ENCODE measurements at regions not wholly inside any gene's neighbourhood (a gene's known extent, or its start where the extent isn't known, plus 50 kb on each side); places are given as distances from the start of the nearest gene placed in this dataset.

DNA sequence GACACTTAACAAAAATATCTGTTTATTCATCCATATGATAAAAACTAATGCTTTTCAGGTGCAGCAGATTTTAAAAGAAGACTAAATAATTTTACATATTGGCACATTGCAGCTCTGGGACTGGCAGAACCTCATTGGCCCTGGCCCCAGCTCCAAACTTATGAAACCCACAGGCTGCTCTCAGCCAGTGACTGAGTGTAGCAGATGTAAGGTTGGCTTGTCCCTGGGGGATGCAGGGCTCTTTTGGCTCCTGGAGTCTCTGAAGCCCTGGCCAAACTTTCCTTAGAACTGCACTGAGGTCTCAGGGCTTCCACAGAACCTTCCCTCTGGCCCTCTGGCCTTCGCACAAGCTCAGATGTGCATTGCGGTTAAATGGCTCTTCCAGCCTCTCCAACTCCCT is 725.0 kb upstream of the SOX11 start:
- Histone ChIP-seq H3K4me1 (ENCODE audit: control insufficient read depth, low read length) (no peaks in the 10 kb centered on the region), H3F3A (ENCODE audit: control insufficient read depth, insufficient read depth) (no peaks in the 10 kb centered on the region), H3K27me3 (ENCODE audit: control insufficient read depth, low read length) (no peaks in the 10 kb centered on the region), H3K9me3 (ENCODE audit: control insufficient read depth, insufficient read depth, low read length) (no peaks in the 10 kb centered on the region), H4K20me1 (ENCODE audit: control insufficient read depth, insufficient read depth, low read depth, low read length) (no peaks in the 10 kb centered on the region), H3K4me3 (ENCODE audit: low read length) (no peak overlapping the region), H3K79me2 (ENCODE audit: control insufficient read depth, low read length) (no peaks in the 10 kb centered on the region), H3K36me3 (ENCODE audit: control insufficient read depth, low read length) (no peaks in the 10 kb centered on the region), H3K4me2 (ENCODE audit: low read length) (no peak overlapping the region), H3K9me2 (replicated peaks; ENCODE audit: control insufficient read depth, low read length) (no peaks in the 10 kb centered on the region), H3K27ac (ENCODE audit: low read depth, low read length) (no peak overlapping the region)
- TF ChIP-seq CTCF (IDR thresholded peaks at IDR 0.05; ENCODE audit: low read depth, low read length, poor library complexity, severe bottlenecking): no peak
- no peak for TF ChIP-seq EZH2phosphoT487 (IDR thresholded peaks at IDR 0.05; ENCODE audit: borderline replicate concordance, low read length)

DNA sequence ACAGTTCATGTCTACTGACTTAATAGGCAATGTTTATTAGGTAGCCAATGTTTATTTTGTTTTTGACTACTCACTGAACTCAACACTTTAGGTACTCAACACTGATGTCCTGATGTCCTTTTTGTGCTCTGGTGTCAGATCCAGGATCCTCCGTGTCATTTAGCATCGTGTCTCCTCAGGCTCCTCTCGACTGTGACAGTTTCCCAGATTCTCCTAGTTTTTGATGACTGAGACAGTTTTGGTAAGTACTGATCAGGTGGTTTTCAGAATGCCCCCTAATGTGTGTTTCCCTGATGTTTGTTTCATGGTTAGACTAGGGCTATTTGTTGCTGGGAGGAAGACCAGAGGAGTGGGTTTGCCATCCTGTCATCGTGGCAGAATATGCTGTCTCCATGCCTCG is 719.7 kb upstream of the SOX11 start:
- no peak overlapping the region for H3K4me2 ChIP-seq (ENCODE audit: low read length)
- H3K4me1 ChIP-seq (ENCODE audit: control insufficient read depth, low read length): no peaks in the 10 kb centered on the region
- H3K9me2 ChIP-seq (replicated peaks; ENCODE audit: control insufficient read depth, low read length): no peaks in the 10 kb centered on the region
- H3K36me3 ChIP-seq (ENCODE audit: control insufficient read depth, low read length): no peaks in the 10 kb centered on the region
- H3K79me2 ChIP-seq (ENCODE audit: control insufficient read depth, low read length): no peaks in the 10 kb centered on the region
- H3F3A ChIP-seq (ENCODE audit: control insufficient read depth, insufficient read depth): no peaks in the 10 kb centered on the region
- TF ChIP-seq EZH2phosphoT487 (IDR thresholded peaks at IDR 0.05; ENCODE audit: borderline replicate concordance, low read length) (no peak), CTCF (IDR thresholded peaks at IDR 0.05; ENCODE audit: low read depth, low read length, poor library complexity, severe bottlenecking) (no peak)
- no peaks in the 10 kb centered on the region for H4K20me1 ChIP-seq (ENCODE audit: control insufficient read depth, insufficient read depth, low read depth, low read length)
- H3K27me3 ChIP-seq (ENCODE audit: control insufficient read depth, low read length): no peaks in the 10 kb centered on the region
- peaks cover 10% of the 10 kb centered on the region; the same call in 1 of the 2 replicates for H3K9me3 ChIP-seq (ENCODE audit: control insufficient read depth, insufficient read depth, low read length)
- H3K4me3 ChIP-seq (ENCODE audit: low read length): no peak overlapping the region
- H3K27ac ChIP-seq (ENCODE audit: low read depth, low read length): no peak overlapping the region

DNA sequence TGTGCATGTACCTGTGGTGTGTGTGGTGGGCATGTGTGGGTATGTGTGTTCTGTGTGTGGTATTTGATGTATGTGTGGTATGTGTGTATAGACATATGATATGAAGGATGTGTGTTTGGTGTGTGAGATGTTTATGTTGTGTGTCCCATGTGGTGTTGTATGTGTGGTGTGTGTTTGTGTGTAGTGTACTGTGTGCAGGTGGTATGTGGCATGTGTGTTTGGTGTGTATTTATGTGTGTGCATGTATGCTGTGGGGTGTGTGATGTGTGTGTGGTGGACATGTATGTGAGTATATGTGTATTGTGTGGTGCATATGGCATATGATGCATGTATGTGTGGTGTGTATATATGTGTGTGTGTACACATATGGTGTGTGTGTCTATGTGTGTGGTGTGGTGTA is 718.8 kb upstream of the SOX11 start:
- H3K79me2 ChIP-seq (ENCODE audit: control insufficient read depth, low read length): no peaks in the 10 kb centered on the region
- no peaks in the 10 kb centered on the region for H3K27me3 ChIP-seq (ENCODE audit: control insufficient read depth, low read length)
- H3F3A ChIP-seq (ENCODE audit: control insufficient read depth, insufficient read depth): no peaks in the 10 kb centered on the region
- no peaks in the 10 kb centered on the region for H3K9me2 ChIP-seq (replicated peaks; ENCODE audit: control insufficient read depth, low read length)
- H3K4me2 ChIP-seq (ENCODE audit: low read length): no peak overlapping the region
- no peaks in the 10 kb centered on the region for H3K4me1 ChIP-seq (ENCODE audit: control insufficient read depth, low read length)
- TF ChIP-seq CTCF (IDR thresholded peaks at IDR 0.05; ENCODE audit: low read depth, low read length, poor library complexity, severe bottlenecking): no peak
- no peak for TF ChIP-seq EZH2phosphoT487 (IDR thresholded peaks at IDR 0.05; ENCODE audit: borderline replicate concordance, low read length)
- no peak overlapping the region for H3K27ac ChIP-seq (ENCODE audit: low read depth, low read length)
- no peak overlapping the region for H3K4me3 ChIP-seq (ENCODE audit: low read length)
- H4K20me1 ChIP-seq (ENCODE audit: control insufficient read depth, insufficient read depth, low read depth, low read length): no peaks in the 10 kb centered on the region
- peaks cover 10% of the 10 kb centered on the region; the same call in 1 of the 2 replicates for H3K9me3 ChIP-seq (ENCODE audit: control insufficient read depth, insufficient read depth, low read length)
- H3K36me3 ChIP-seq (ENCODE audit: control insufficient read depth, low read length): no peaks in the 10 kb centered on the region

DNA sequence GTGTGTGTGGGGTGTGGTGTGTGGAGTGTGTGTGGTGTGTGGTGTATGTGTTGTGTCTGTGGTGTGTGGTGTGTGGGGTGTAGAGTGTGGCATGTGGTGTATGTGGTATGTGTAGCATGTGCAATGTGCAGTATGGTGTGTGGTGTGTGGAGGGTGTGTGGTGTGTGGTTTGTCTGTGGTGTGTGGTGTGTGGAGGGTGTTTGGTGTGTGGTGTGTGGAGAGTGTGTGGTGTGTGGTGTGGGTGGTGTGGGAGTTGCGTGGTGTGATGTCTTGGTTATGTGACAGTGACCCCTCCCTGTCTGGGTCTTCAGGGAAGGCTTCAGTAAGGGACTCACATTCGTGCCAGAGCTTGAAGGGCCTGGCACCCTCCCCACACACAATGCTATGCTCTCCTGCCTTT is 718.2 kb upstream of the SOX11 start:
- Histone ChIP-seq H3K27me3 (ENCODE audit: control insufficient read depth, low read length) (no peaks in the 10 kb centered on the region), H3K79me2 (ENCODE audit: control insufficient read depth, low read length) (no peaks in the 10 kb centered on the region), H3K4me2 (ENCODE audit: low read length) (no peak overlapping the region), H3F3A (ENCODE audit: control insufficient read depth, insufficient read depth) (no peaks in the 10 kb centered on the region), H4K20me1 (ENCODE audit: control insufficient read depth, insufficient read depth, low read depth, low read length) (no peaks in the 10 kb centered on the region), H3K4me1 (ENCODE audit: control insufficient read depth, low read length) (no peaks in the 10 kb centered on the region), H3K9me3 (ENCODE audit: control insufficient read depth, insufficient read depth, low read length) (peaks cover 10% of the 10 kb centered on the region; the same call in 1 of the 2 replicates), H3K4me3 (ENCODE audit: low read length) (no peak overlapping the region), H3K27ac (ENCODE audit: low read depth, low read length) (no peak overlapping the region), H3K9me2 (replicated peaks; ENCODE audit: control insufficient read depth, low read length) (no peaks in the 10 kb centered on the region), H3K36me3 (ENCODE audit: control insufficient read depth, low read length) (no peaks in the 10 kb centered on the region)
- no peak for TF ChIP-seq CTCF (IDR thresholded peaks at IDR 0.05; ENCODE audit: low read depth, low read length, poor library complexity, severe bottlenecking)
